ENCODE measurements at regions not wholly inside any gene's neighbourhood (a gene's known extent, or its start where the extent isn't known, plus 50 kb on each side); places are given as distances from the start of the nearest gene placed in this dataset.

DNA sequence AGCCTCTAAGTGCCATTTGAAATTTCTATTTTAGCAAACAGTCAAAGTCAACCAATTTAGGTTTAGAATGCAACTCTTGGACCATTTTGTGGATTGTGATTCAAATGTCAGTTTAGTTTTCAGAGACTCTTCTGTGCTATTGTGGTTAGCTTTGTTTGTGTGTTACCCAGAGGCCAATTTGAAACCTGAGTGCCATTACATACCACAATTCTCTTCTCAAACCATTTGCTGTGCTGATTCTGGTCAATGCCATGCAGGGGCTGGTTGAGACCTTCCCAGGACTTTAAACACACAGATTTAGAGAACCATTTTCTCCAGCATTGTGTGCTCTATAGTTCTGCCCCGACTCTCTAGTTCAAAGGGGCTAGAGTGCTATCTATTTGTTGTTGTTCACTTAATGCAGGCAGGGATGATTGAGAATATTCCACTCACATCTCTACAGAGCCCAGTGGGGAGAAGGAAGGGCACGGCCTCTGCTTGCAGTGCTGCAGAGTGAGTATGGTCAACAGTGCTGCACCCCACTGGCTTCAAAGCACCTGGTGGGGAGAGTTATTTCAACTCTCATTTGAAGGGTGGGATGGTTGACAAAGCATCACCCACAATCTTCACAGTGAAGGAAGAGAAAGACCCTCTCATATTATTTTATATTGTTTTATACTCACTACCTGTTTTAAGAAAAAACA is 738.2 kb downstream of the COL12A1 start:
- Histone ChIP-seq H3K4me3 (ENCODE audit: insufficient read depth, low read depth, low read length) (no peak overlapping the region), H3K4me2 (ENCODE audit: low read length) (no peak overlapping the region), H3K79me2 (ENCODE audit: insufficient read depth, low read length) (no peaks in the 10 kb centered on the region), H3K4me1 (ENCODE audit: insufficient read depth, low read length) (no peaks in the 10 kb centered on the region), H3K27ac (ENCODE audit: low read depth, low read length) (no peak overlapping the region), H2AFZ (ENCODE audit: low read depth, low read length) (no peak overlapping the region), H3K9ac (ENCODE audit: low read length) (no peak overlapping the region), H3K9me3 (ENCODE audit: insufficient read depth, low read depth, low read length) (peaks cover 6% of the 10 kb centered on the region), H3K36me3 (ENCODE audit: insufficient read depth, low read length) (no peaks in the 10 kb centered on the region), H4K20me1 (ENCODE audit: insufficient read depth, low read length) (no peaks in the 10 kb centered on the region), H3K27me3 (ENCODE audit: insufficient read depth, low read length) (no peaks in the 10 kb centered on the region)
- peaks cover 2% of the 10 kb centered on the region for H3K36me3 Mint-ChIP-seq (ENCODE audit: low read depth, unreplicated experiment)
- no peak overlapping the region for H3K4me3 Mint-ChIP-seq (ENCODE audit: unreplicated experiment)
- peaks cover 4% of the 10 kb centered on the region for H3K4me1 Mint-ChIP-seq (ENCODE audit: low read depth, unreplicated experiment)
- FAIRE-seq (no peak), DNase-seq (ENCODE audit: low read depth) (no peak)
- H3K27me3 Mint-ChIP-seq (ENCODE audit: low read depth, unreplicated experiment) = peaks cover 7% of the 10 kb centered on the region
- no peak overlapping the region for H3K27ac Mint-ChIP-seq (ENCODE audit: unreplicated experiment)
- TF ChIP-seq, protein P1, sequence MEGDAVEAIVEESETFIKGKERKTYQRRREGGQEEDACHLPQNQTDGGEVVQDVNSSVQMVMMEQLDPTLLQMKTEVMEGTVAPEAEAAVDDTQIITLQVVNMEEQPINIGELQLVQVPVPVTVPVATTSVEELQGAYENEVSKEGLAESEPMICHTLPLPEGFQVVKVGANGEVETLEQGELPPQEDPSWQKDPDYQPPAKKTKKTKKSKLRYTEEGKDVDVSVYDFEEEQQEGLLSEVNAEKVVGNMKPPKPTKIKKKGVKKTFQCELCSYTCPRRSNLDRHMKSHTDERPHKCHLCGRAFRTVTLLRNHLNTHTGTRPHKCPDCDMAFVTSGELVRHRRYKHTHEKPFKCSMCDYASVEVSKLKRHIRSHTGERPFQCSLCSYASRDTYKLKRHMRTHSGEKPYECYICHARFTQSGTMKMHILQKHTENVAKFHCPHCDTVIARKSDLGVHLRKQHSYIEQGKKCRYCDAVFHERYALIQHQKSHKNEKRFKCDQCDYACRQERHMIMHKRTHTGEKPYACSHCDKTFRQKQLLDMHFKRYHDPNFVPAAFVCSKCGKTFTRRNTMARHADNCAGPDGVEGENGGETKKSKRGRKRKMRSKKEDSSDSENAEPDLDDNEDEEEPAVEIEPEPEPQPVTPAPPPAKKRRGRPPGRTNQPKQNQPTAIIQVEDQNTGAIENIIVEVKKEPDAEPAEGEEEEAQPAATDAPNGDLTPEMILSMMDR (IDR thresholded peaks at IDR 0.05; ENCODE audit: insufficient read depth, low read depth, low read length) = no peak
- TF ChIP-seq EZH2 (IDR thresholded peaks at IDR 0.05; ENCODE audit: insufficient read depth, low read length) = no peak
- peaks cover 2% of the 10 kb centered on the region for H3K9me3 Mint-ChIP-seq (ENCODE audit: unreplicated experiment)

DNA sequence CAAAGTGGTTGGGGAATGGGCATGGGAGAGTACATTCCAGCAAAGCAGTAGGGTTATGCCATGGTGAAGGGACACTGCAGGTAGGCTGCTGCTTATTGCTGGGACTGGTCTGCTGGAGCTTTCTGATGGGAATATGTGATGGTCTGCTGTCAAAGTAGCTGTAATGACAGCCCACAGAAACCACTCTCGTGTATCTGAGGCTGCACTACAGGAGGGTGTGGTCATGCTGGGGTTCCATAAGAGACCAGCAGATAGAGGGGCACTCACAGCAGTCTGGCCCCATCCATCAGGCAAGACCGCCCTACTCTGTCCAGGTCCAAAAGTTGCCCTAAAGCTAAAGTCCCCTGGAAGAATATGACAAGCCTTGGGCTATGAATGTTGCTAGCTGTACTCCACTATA is 739.3 kb downstream of the COL12A1 start:
- Histone ChIP-seq H3K27ac (ENCODE audit: low read depth, low read length) (no peak overlapping the region), H3K9me3 (ENCODE audit: insufficient read depth, low read depth, low read length) (peaks cover 6% of the 10 kb centered on the region), H3K27me3 (ENCODE audit: insufficient read depth, low read length) (no peaks in the 10 kb centered on the region), H4K20me1 (ENCODE audit: insufficient read depth, low read length) (no peaks in the 10 kb centered on the region), H2AFZ (ENCODE audit: low read depth, low read length) (no peak overlapping the region), H3K4me1 (ENCODE audit: insufficient read depth, low read length) (no peaks in the 10 kb centered on the region), H3K4me2 (ENCODE audit: low read length) (no peak overlapping the region), H3K4me3 (ENCODE audit: insufficient read depth, low read depth, low read length) (no peak overlapping the region), H3K36me3 (ENCODE audit: insufficient read depth, low read length) (no peaks in the 10 kb centered on the region), H3K9ac (ENCODE audit: low read length) (no peak overlapping the region), H3K79me2 (ENCODE audit: insufficient read depth, low read length) (no peaks in the 10 kb centered on the region)
- H3K4me3 Mint-ChIP-seq (ENCODE audit: unreplicated experiment) = no peak overlapping the region
- FAIRE-seq = no peak
- no peak overlapping the region for H3K27ac Mint-ChIP-seq (ENCODE audit: unreplicated experiment)
- H3K27me3 Mint-ChIP-seq (ENCODE audit: low read depth, unreplicated experiment) = peaks cover 7% of the 10 kb centered on the region
- no peak for TF ChIP-seq EZH2 (IDR thresholded peaks at IDR 0.05; ENCODE audit: insufficient read depth, low read length)
- TF ChIP-seq, protein P1 (IDR thresholded peaks at IDR 0.05; ENCODE audit: insufficient read depth, low read depth, low read length) = no peak
- peaks cover 4% of the 10 kb centered on the region for H3K4me1 Mint-ChIP-seq (ENCODE audit: low read depth, unreplicated experiment)
- H3K36me3 Mint-ChIP-seq (ENCODE audit: low read depth, unreplicated experiment) = peaks cover 2% of the 10 kb centered on the region
- peaks cover 5% of the 10 kb centered on the region for H3K9me3 Mint-ChIP-seq (ENCODE audit: unreplicated experiment)
- no peak for DNase-seq (ENCODE audit: low read depth)

DNA sequence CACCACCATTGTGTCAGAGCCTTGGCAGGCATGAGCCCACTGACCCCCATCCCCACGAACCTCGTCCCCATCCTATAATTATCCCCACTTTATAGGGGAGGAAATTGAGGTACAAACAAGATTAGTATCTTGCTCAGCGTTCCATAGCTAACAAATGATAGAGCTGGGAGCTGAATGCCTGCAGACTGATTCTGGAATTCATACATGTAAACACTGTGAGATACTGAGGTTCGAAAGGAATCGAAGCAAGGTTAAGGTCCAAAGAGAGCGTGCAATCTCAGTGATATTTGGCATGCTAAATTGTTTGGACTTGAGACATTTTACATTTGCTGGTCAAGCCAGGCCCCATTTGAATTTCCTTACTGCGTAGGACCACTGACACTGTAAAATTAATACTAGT is 746.6 kb downstream of the COL12A1 start:
- FAIRE-seq = no peak
- no peak overlapping the region for H2AFZ ChIP-seq (ENCODE audit: low read depth, low read length)

More for the DNA sequence above, 746.6 kb downstream of the COL12A1 start:
- no peak overlapping the region for H3K9ac ChIP-seq (ENCODE audit: low read length)
- no peak for DNase-seq (ENCODE audit: low read depth)
- no peaks in the 10 kb centered on the region for H3K4me1 ChIP-seq (ENCODE audit: insufficient read depth, low read length)
- Mint-ChIP-seq H3K9me3 (ENCODE audit: unreplicated experiment) (peaks cover 6% of the 10 kb centered on the region), H3K27me3 (ENCODE audit: low read depth, unreplicated experiment) (no peaks in the 10 kb centered on the region), H3K4me1 (ENCODE audit: low read depth, unreplicated experiment) (no peaks in the 10 kb centered on the region), H3K27ac (ENCODE audit: unreplicated experiment) (no peak overlapping the region), H3K36me3 (ENCODE audit: low read depth, unreplicated experiment) (no peaks in the 10 kb centered on the region), H3K4me3 (ENCODE audit: unreplicated experiment) (no peak overlapping the region)
- no peak overlapping the region for H3K4me2 ChIP-seq (ENCODE audit: low read length)
- H3K27me3 ChIP-seq (ENCODE audit: insufficient read depth, low read length) = no peaks in the 10 kb centered on the region
- no peak overlapping the region for H3K4me3 ChIP-seq (ENCODE audit: insufficient read depth, low read depth, low read length)
- H3K9me3 ChIP-seq (ENCODE audit: insufficient read depth, low read depth, low read length) = no peaks in the 10 kb centered on the region
- no peaks in the 10 kb centered on the region for H4K20me1 ChIP-seq (ENCODE audit: insufficient read depth, low read length)
- TF ChIP-seq, protein P1 (IDR thresholded peaks at IDR 0.05; ENCODE audit: insufficient read depth, low read depth, low read length) = no peak
- TF ChIP-seq EZH2 (IDR thresholded peaks at IDR 0.05; ENCODE audit: insufficient read depth, low read length) = no peak
- H3K36me3 ChIP-seq (ENCODE audit: insufficient read depth, low read length) = no peaks in the 10 kb centered on the region
- H3K27ac ChIP-seq (ENCODE audit: low read depth, low read length) = no peak overlapping the region
- H3K79me2 ChIP-seq (ENCODE audit: insufficient read depth, low read length) = no peaks in the 10 kb centered on the region

All from astrocyte (in vitro differentiated cells and primary cell).